ENCODE measurements at regions not wholly inside any gene's neighbourhood (a gene's known extent, or its start where the extent isn't known, plus 50 kb on each side); places are given as distances from the start of the nearest gene placed in this dataset.

DNA sequence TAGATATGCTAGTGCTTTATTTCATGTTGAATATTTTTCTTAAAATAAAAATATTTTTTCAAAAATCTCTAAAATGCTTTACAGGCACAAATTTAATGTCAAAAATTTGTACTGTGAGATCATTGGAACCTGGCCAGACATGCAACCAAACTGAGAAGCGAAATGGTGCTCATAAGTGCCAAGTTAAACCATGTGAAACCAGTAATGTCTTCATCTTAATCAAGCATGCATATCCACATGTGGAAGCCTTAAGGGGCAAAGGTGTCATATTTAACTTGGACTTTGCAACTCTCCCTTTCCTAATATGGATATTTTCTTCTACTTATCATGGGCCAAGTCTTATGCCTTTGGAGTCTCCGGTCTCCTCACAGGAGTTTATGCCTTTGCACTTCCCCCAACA lies 208.9 kb upstream of the COL8A1 start:
- intact Hi-C loops (cut with micrococcal nuclease), result no loop called here
- TF ChIP-seq, protein P1, sequence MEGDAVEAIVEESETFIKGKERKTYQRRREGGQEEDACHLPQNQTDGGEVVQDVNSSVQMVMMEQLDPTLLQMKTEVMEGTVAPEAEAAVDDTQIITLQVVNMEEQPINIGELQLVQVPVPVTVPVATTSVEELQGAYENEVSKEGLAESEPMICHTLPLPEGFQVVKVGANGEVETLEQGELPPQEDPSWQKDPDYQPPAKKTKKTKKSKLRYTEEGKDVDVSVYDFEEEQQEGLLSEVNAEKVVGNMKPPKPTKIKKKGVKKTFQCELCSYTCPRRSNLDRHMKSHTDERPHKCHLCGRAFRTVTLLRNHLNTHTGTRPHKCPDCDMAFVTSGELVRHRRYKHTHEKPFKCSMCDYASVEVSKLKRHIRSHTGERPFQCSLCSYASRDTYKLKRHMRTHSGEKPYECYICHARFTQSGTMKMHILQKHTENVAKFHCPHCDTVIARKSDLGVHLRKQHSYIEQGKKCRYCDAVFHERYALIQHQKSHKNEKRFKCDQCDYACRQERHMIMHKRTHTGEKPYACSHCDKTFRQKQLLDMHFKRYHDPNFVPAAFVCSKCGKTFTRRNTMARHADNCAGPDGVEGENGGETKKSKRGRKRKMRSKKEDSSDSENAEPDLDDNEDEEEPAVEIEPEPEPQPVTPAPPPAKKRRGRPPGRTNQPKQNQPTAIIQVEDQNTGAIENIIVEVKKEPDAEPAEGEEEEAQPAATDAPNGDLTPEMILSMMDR (IDR thresholded peaks at IDR 0.05; ENCODE audit: unreplicated experiment), result no peak
- Mint-ChIP-seq H3K36me3 (ENCODE audit: insufficient read depth, unreplicated experiment) (no peaks in the 10 kb centered on the region), H3K4me3 (ENCODE audit: unreplicated experiment) (no peak overlapping the region), H3K9me3 (ENCODE audit: unreplicated experiment) (no peaks in the 10 kb centered on the region), H3K27me3 (ENCODE audit: insufficient read depth, unreplicated experiment) (no peaks in the 10 kb centered on the region), H3K4me1 (ENCODE audit: insufficient read depth, unreplicated experiment) (no peaks in the 10 kb centered on the region), H3K27ac (ENCODE audit: low read depth, unreplicated experiment) (no peak overlapping the region)
- ChIA-PET CTCF (no interaction called here), POLR2A (no interaction called here)
- no TSS peak for BruUV-seq (replicated peaks)
- DNase-seq (ENCODE audit: unreplicated experiment), result peak; percentile 2

DNA sequence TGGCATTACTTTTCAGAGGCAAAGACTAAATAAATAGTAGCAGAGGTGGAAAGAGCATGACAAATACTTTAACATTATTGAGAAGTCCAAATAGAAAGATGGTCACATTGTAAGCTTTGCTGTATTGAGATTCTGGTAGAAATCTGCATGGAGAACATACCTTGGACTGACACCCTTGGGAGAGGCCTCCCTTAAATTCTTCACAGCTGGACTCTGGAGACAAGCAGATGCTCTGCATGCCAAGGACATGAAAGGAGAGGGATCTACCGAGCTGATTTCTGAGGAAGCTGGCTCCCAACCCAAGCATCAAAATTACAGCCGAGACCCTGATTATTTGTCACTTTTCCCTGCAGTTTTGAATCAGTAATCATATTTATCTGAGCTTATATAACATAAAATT lies 212.5 kb upstream of the COL8A1 start:
- no peak overlapping the region for H3K4me3 Mint-ChIP-seq (ENCODE audit: unreplicated experiment)
- DNase-seq (ENCODE audit: unreplicated experiment), result no peak
- BruUV-seq (replicated peaks), result no TSS peak
- no peaks in the 10 kb centered on the region for H3K36me3 Mint-ChIP-seq (ENCODE audit: insufficient read depth, unreplicated experiment)
- no peaks in the 10 kb centered on the region for H3K27me3 Mint-ChIP-seq (ENCODE audit: insufficient read depth, unreplicated experiment)
- H3K4me1 Mint-ChIP-seq (ENCODE audit: insufficient read depth, unreplicated experiment), result no peaks in the 10 kb centered on the region
- intact Hi-C loops (cut with micrococcal nuclease), result no loop called here
- H3K27ac Mint-ChIP-seq (ENCODE audit: low read depth, unreplicated experiment), result no peak overlapping the region
- ChIA-PET CTCF (no interaction called here), POLR2A (no interaction called here)
- no peaks in the 10 kb centered on the region for H3K9me3 Mint-ChIP-seq (ENCODE audit: unreplicated experiment)
- TF ChIP-seq, protein P1 (IDR thresholded peaks at IDR 0.05; ENCODE audit: unreplicated experiment), result no peak

DNA sequence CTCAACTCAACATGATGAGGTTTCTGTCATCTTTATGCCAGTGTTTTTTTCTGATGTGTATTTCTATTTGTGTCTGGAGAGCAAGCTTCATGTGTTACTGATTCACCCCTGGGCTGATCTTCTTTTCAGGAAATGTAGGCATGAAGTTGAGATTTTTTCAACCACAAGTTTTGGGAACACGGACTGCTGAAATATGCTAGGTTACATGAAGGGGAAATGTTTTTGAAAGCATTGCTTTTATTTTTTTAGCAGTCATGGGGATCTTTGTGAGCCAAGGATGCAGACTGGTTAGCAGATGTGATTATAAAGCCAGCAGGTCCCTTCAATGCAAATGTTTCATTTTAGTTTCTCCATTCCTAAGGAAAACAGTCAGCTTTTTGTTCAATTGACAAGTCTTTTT lies 219.3 kb upstream of the COL8A1 start:
- CTCF ChIA-PET, result interaction anchor here (1.0 kb wide), 1 partner anchor 22 kb away, joined by 3 read pairs; no protein-coding TSS in a partner anchor
- H3K27ac Mint-ChIP-seq (ENCODE audit: low read depth, unreplicated experiment), result no peak overlapping the region

DNA sequence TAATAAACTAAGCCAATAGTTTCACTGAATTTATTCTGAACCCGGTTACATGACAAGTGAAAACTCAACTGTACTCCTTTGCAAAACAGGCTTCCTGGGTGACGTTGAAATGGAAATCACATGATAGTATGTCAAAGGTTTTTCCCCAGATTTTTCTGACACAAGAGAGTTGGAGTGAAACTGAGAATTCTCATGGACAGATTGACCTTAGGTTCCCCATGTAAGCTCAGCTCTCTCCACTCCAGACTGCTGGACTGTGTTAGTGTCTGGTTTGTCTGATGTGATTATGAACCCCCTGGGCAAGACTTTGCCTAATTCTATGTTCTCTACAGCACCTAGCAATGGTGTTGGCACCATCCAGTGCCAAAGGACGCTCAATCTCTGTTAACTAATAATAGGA lies 219.7 kb upstream of the COL8A1 start:
- H3K4me1 Mint-ChIP-seq (ENCODE audit: insufficient read depth, unreplicated experiment), result no peaks in the 10 kb centered on the region
- DNase-seq (ENCODE audit: unreplicated experiment), result no peak
- no peaks in the 10 kb centered on the region for H3K27me3 Mint-ChIP-seq (ENCODE audit: insufficient read depth, unreplicated experiment)
- ChIA-PET POLR2A (no interaction called here), CTCF (interaction anchor here (1.0 kb wide), 1 partner anchor 21 kb away, joined by 3 read pairs; no protein-coding TSS in a partner anchor)
- H3K36me3 Mint-ChIP-seq (ENCODE audit: insufficient read depth, unreplicated experiment), result no peaks in the 10 kb centered on the region
- H3K9me3 Mint-ChIP-seq (ENCODE audit: unreplicated experiment), result no peaks in the 10 kb centered on the region
- intact Hi-C loops (cut with micrococcal nuclease), result no loop called here
- TF ChIP-seq, protein P1 (IDR thresholded peaks at IDR 0.05; ENCODE audit: unreplicated experiment), result no peak
- H3K27ac Mint-ChIP-seq (ENCODE audit: low read depth, unreplicated experiment), result no peak overlapping the region
- no peak overlapping the region for H3K4me3 Mint-ChIP-seq (ENCODE audit: unreplicated experiment)
- BruUV-seq (replicated peaks), result no TSS peak

More for the DNA sequence above, 219.3 kb upstream of the COL8A1 start:
- Mint-ChIP-seq H3K4me1 (ENCODE audit: insufficient read depth, unreplicated experiment) (no peaks in the 10 kb centered on the region), H3K36me3 (ENCODE audit: insufficient read depth, unreplicated experiment) (no peaks in the 10 kb centered on the region), H3K27me3 (ENCODE audit: insufficient read depth, unreplicated experiment) (no peaks in the 10 kb centered on the region), H3K9me3 (ENCODE audit: unreplicated experiment) (no peaks in the 10 kb centered on the region), H3K4me3 (ENCODE audit: unreplicated experiment) (no peak overlapping the region)
- DNase-seq (ENCODE audit: unreplicated experiment), result no peak
- POLR2A ChIA-PET, result no interaction called here
- TF ChIP-seq, protein P1 (IDR thresholded peaks at IDR 0.05; ENCODE audit: unreplicated experiment), result no peak
- BruUV-seq (replicated peaks), result no TSS peak
- intact Hi-C loops (cut with micrococcal nuclease), result no loop called here

All from MCF 10A (cell line).